ENCODE measurements at regions not wholly inside any gene's neighbourhood (a gene's known extent, or its start where the extent isn't known, plus 50 kb on each side); places are given as distances from the start of the nearest gene placed in this dataset.

GRCh38 chr10:130687566-130687965 lies 551.4 kb downstream of the GLRX3 start:
- no peaks in the 10 kb centered on the region for H3K4me1 ChIP-seq
- no peaks in the 10 kb centered on the region for H3K27me3 ChIP-seq
- DNase-seq: no peak

GRCh38 chr10:130689743-130690626 lies 553.8 kb downstream of the GLRX3 start:
- no peak for TF ChIP-seq CTCF (IDR thresholded peaks at IDR 0.05)
- TF ChIP-seq POLR2A (IDR thresholded peaks at IDR 0.05): no peak
- no peaks in the 10 kb centered on the region for H3K27me3 ChIP-seq

More at GRCh38 chr10:130687566-130687965, 551.4 kb downstream of the GLRX3 start:
- Histone ChIP-seq H3K4me3 (no peak overlapping the region), H3K36me3 (no peaks in the 10 kb centered on the region), H3K9me3 (no peaks in the 10 kb centered on the region), H3K27ac (no peak overlapping the region)
- TF ChIP-seq CTCF (IDR thresholded peaks at IDR 0.05): no peak
- TF ChIP-seq POLR2A (IDR thresholded peaks at IDR 0.05): no peak

GRCh38 chr10:130691776-130692175 lies 555.6 kb downstream of the GLRX3 start:
- Histone ChIP-seq H3K27me3 (no peaks in the 10 kb centered on the region), H3K4me1 (no peaks in the 10 kb centered on the region), H3K4me3 (no peak overlapping the region), H3K27ac (no peak overlapping the region), H3K36me3 (no peaks in the 10 kb centered on the region), H3K9me3 (no peaks in the 10 kb centered on the region)
- DNase-seq: no peak
- TF ChIP-seq CTCF (IDR thresholded peaks at IDR 0.05): no peak
- no peak for TF ChIP-seq POLR2A (IDR thresholded peaks at IDR 0.05)

More at GRCh38 chr10:130689743-130690626, 553.8 kb downstream of the GLRX3 start:
- H3K27ac ChIP-seq: no peak overlapping the region
- no peaks in the 10 kb centered on the region for H3K36me3 ChIP-seq
- no peak overlapping the region for H3K4me3 ChIP-seq
- H3K9me3 ChIP-seq: no peaks in the 10 kb centered on the region
- no peaks in the 10 kb centered on the region for H3K4me1 ChIP-seq
- DNase-seq: no peak

GRCh38 chr10:130696870-130697269 lies 560.7 kb downstream of the GLRX3 start:
- H3K4me3 ChIP-seq: no peak overlapping the region
- no peak for DNase-seq
- no peaks in the 10 kb centered on the region for H3K36me3 ChIP-seq
- H3K4me1 ChIP-seq: no peaks in the 10 kb centered on the region
- H3K9me3 ChIP-seq: no peaks in the 10 kb centered on the region
- no peak overlapping the region for H3K27ac ChIP-seq
- no peaks in the 10 kb centered on the region for H3K27me3 ChIP-seq
- TF ChIP-seq CTCF (IDR thresholded peaks at IDR 0.05) (no peak), POLR2A (IDR thresholded peaks at IDR 0.05) (no peak)

- H3K36me3 ChIP-seq: no peaks in the 10 kb centered on the region
These were observed 571.3 kb downstream of the GLRX3 start for GRCh38 chr10:130707389-130707979.

More at GRCh38 chr10:130707389-130707979, 571.3 kb downstream of the GLRX3 start:
- no peak for TF ChIP-seq CTCF (IDR thresholded peaks at IDR 0.05)
- TF ChIP-seq POLR2A (IDR thresholded peaks at IDR 0.05): no peak
- H3K4me3 ChIP-seq: no peak overlapping the region
- DNase-seq: no peak
- no peaks in the 10 kb centered on the region for H3K9me3 ChIP-seq
- H3K4me1 ChIP-seq: no peaks in the 10 kb centered on the region
- no peaks in the 10 kb centered on the region for H3K27me3 ChIP-seq
- H3K27ac ChIP-seq: no peak overlapping the region

Measured in Peyer's patch (tissue), 4 donors.